ENCODE measurements at regions not wholly inside any gene's neighbourhood (a gene's known extent, or its start where the extent isn't known, plus 50 kb on each side); places are given as distances from the start of the nearest gene placed in this dataset.

DNA sequence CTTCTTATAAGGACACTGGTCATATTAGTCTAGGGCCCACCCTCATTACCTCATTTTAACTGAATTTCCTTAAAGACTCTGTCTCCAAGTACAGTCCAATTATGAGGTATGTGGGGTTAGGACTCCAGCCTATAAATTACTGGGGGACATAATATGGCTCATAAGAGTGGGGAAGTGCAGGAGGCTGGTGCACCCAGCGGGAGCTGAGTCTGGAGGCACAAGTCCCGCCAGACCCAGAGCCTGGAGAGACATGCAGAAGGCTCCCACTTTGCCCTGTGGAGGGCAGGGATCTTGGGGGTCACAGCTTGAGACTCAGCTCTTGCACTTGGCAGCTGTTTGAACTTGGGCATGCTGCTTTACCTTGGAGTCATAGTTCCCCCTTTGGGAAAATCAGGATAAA is 250.4 kb downstream of the RHOU start:
- DNase-seq = no peak
- no peaks in the 10 kb centered on the region for H3K27me3 Mint-ChIP-seq
- H3K4me3 Mint-ChIP-seq = no peak overlapping the region
- no peaks in the 10 kb centered on the region for H3K9me3 Mint-ChIP-seq
- intact Hi-C loops (cut with micrococcal nuclease) = no loop called here
- peaks cover 3% of the 10 kb centered on the region for H3K4me1 Mint-ChIP-seq
- H3K36me3 Mint-ChIP-seq (ENCODE audit: low read depth) = no peaks in the 10 kb centered on the region
- H3K27ac Mint-ChIP-seq = no peak overlapping the region

- H3K27me3 Mint-ChIP-seq = no peaks in the 10 kb centered on the region
- H3K36me3 Mint-ChIP-seq (ENCODE audit: low read depth) = no peaks in the 10 kb centered on the region
- H3K4me3 Mint-ChIP-seq = no peak overlapping the region
- H3K4me1 Mint-ChIP-seq = peaks cover 3% of the 10 kb centered on the region
- intact Hi-C loops (cut with micrococcal nuclease) = no loop called here
- H3K27ac Mint-ChIP-seq = no peak overlapping the region
- no peaks in the 10 kb centered on the region for H3K9me3 Mint-ChIP-seq
- no peak for DNase-seq
Observed at GRCh38 chr1:228986093-228986904, 251.0 kb downstream of the RHOU start.

DNA sequence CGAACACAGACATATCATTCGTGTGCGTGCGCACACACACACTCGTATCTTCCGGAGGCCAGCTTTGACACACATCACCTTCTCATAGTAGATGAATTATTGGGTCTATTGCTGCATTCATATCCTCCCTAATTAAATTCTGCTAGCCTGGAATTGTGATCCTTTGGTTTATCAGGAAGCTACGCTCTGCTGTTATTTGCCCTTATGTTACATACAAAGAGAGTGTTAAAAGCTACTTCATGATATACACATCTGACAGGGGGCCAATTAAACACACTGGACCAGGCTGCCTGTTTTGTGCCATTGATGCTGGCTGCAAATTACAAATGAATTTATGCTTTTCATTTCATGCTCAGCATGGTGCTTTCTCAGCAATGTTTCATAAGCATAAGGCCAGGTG is 252.0 kb downstream of the RHOU start:
- Mint-ChIP-seq H3K27me3 (no peaks in the 10 kb centered on the region), H3K9me3 (no peaks in the 10 kb centered on the region), H3K27ac (no peak overlapping the region), H3K36me3 (ENCODE audit: low read depth) (no peaks in the 10 kb centered on the region), H3K4me1 (peaks cover 3% of the 10 kb centered on the region), H3K4me3 (no peak overlapping the region)
- intact Hi-C loops (cut with micrococcal nuclease) = no loop called here
- no peak for DNase-seq

DNA sequence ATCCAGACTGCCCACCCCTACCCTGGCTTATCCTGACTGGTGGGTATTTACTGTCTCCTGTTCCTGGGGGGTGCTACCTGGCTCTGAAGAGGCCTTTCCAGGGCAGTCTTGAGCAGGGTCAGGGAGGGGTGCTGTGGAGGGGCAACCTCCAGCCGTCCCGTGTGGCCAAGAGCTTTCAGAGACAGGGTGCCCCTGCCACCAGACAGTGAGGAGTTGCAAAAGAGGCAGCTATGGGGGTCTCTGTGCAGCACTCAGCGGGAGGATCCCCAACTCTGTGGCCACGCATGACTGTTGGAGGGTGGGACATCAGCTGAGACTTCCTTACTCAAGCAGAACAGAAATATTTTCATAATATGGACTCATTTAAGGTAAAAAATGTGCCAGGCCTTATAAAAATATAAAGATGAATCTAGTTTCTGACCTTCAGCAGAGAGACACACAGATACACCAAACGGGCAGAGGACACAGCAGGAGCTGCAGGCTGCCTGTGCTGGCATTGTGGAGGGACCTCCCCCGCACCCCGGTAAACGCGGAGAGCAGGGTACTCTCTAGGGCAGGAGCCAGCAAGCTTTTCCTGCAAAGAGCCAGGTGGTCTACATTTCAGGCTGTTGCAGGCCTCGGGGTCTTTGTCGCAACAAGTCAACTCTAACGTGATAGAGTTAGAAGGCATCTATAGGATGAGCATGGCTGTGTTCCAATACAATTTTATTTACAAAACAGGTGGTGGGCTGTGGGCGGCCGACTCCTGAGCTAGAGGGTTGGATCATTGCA is 252.6 kb downstream of the RHOU start:
- no peak overlapping the region for H3K4me3 Mint-ChIP-seq
- peaks cover 3% of the 10 kb centered on the region for H3K4me1 Mint-ChIP-seq
- no peaks in the 10 kb centered on the region for H3K9me3 Mint-ChIP-seq
- H3K36me3 Mint-ChIP-seq (ENCODE audit: low read depth) = no peaks in the 10 kb centered on the region
- intact Hi-C loops (cut with micrococcal nuclease) = no loop called here
- DNase-seq = no peak
- no peak overlapping the region for H3K27ac Mint-ChIP-seq
- H3K27me3 Mint-ChIP-seq = peaks cover 3% of the 10 kb centered on the region

GRCh38 chr1:228988664-228989063 is 253.4 kb downstream of the RHOU start:
- Mint-ChIP-seq H3K36me3 (ENCODE audit: low read depth) (no peaks in the 10 kb centered on the region), H3K9me3 (no peaks in the 10 kb centered on the region), H3K4me1 (peaks cover 3% of the 10 kb centered on the region), H3K4me3 (no peak overlapping the region), H3K27ac (no peak overlapping the region), H3K27me3 (peaks cover 8% of the 10 kb centered on the region)
- intact Hi-C loops (cut with micrococcal nuclease) = no loop called here
- DNase-seq = no peak

DNA sequence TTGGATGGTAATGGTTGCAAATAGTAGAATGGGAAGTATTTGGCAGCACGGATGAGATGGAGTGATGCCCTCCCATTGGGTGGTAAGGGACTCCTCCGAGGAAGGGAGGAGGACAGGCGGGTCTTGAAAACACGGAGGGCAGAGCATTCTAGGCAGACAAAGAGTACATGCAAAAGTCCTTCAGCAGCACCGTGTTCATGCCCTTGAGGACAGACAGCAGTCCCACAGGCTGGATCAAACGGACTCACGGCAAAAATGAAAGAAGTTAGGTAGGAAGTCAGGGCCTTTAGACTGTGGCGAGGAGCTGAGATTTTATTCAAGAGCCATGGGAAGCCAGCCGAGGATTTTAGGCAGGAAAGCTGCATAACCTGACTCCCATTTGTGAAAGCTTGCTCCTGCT is 253.9 kb downstream of the RHOU start:
- no peak for DNase-seq
- H3K9me3 Mint-ChIP-seq = no peaks in the 10 kb centered on the region
- peaks cover 3% of the 10 kb centered on the region for H3K4me1 Mint-ChIP-seq
- H3K27ac Mint-ChIP-seq = no peak overlapping the region
- H3K36me3 Mint-ChIP-seq (ENCODE audit: low read depth) = no peaks in the 10 kb centered on the region
- intact Hi-C loops (cut with micrococcal nuclease) = no loop called here
- H3K27me3 Mint-ChIP-seq = peaks cover 12% of the 10 kb centered on the region
- no peak overlapping the region for H3K4me3 Mint-ChIP-seq

- H3K27ac Mint-ChIP-seq = no peak overlapping the region
Observed at GRCh38 chr1:228989676-228989991, 254.4 kb downstream of the RHOU start.

DNA sequence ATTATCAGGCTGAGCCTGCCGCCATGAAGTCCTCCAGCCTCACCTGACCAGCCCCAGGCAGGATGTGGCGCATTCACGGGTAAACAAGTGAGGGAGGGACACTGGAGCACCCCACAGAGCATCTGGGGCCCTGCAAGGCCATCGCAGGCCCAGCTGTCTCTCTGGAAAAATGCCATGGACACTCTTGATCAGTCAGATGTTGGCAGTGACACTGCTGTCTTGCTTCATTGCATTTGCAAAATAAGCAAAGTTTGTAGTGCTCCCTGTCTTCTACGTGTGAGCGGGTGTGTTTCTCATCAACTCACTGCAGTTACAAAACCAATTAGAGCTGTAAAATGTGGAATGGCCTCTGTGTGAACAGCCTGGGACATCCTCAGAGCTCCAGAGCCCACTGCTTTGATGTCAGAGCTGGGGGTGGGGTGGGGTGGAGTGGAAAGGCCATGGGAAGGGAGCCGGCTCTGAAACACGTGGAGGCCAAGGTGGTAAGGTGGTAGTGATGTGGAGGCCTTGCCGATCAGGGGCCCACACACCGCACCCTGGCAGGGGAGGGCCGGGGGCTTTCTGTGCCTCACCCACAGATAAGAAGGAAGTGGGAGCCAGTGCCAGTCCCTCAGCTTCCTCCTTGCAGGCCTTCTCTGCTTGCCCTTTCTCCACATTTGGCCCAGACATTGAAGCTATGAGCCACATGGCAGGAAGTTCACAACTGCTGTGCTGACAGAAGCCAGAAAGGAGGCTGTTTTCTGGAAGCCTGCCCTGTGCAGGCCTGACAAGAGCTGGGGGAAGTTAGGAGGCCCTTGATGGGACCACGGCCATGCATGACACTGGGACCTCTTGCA is 254.9 kb downstream of the RHOU start:
- Mint-ChIP-seq H3K36me3 (ENCODE audit: low read depth) (no peaks in the 10 kb centered on the region), H3K4me3 (no peak overlapping the region), H3K27me3 (peaks cover 22% of the 10 kb centered on the region), H3K4me1 (peaks cover 3% of the 10 kb centered on the region), H3K27ac (no peak overlapping the region), H3K9me3 (no peaks in the 10 kb centered on the region)
- no peak for DNase-seq
- intact Hi-C loops (cut with micrococcal nuclease) = no loop called here

More at GRCh38 chr1:228989676-228989991, 254.4 kb downstream of the RHOU start:
- Mint-ChIP-seq H3K4me1 (peaks cover 3% of the 10 kb centered on the region), H3K27me3 (peaks cover 16% of the 10 kb centered on the region), H3K9me3 (no peaks in the 10 kb centered on the region), H3K4me3 (no peak overlapping the region), H3K36me3 (ENCODE audit: low read depth) (no peaks in the 10 kb centered on the region)
- no peak for DNase-seq
- intact Hi-C loops (cut with micrococcal nuclease) = no loop called here

DNA sequence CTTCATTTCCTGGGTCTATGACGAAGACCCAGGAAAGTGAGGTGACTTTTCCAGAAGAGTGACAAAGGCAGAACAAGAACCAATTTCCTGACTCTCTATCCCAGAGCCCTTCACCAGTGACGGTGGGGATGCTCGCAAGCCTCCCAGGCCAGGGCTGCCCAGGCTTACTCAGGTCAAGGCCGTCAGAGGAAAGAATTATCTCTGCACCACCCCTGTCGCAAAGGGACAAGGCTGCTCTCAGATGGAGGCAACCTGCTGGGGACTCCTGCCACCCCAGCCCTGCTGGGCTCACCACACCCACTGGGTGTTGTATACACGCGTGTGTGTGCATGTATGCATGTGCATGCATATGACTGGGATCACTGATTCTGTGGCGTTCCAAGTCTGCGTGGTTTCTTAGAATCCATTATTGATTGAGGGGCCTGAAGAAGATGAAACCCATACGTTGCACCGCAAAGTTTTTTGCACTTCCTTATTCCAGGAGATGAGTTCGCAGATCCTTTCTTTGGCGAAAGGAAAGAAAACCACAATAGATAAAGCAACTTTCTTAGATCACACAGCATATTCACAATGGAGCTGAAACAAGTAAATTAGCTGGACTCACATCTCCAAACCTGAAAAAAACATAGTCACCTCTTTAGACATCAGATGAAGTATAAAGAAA is 255.8 kb downstream of the RHOU start:
- no peak for DNase-seq
- no peaks in the 10 kb centered on the region for H3K9me3 Mint-ChIP-seq
- intact Hi-C loops (cut with micrococcal nuclease) = no loop called here
- no peak overlapping the region for H3K27ac Mint-ChIP-seq
- H3K4me3 Mint-ChIP-seq = no peak overlapping the region
- peaks cover 28% of the 10 kb centered on the region for H3K27me3 Mint-ChIP-seq
- no peaks in the 10 kb centered on the region for H3K36me3 Mint-ChIP-seq (ENCODE audit: low read depth)
- peaks cover 3% of the 10 kb centered on the region for H3K4me1 Mint-ChIP-seq

GRCh38 chr1:228992044-228992443 is 256.8 kb downstream of the RHOU start:
- Mint-ChIP-seq H3K4me3 (no peak overlapping the region), H3K4me1 (peaks cover 3% of the 10 kb centered on the region), H3K36me3 (ENCODE audit: low read depth) (no peaks in the 10 kb centered on the region), H3K27me3 (peaks cover 28% of the 10 kb centered on the region), H3K27ac (no peak overlapping the region), H3K9me3 (no peaks in the 10 kb centered on the region)
- no peak for DNase-seq
- intact Hi-C loops (cut with micrococcal nuclease) = no loop called here

GRCh38 chr1:228992907-228993535 is 257.7 kb downstream of the RHOU start:
- Mint-ChIP-seq H3K27me3 (peaks cover 28% of the 10 kb centered on the region), H3K36me3 (ENCODE audit: low read depth) (no peaks in the 10 kb centered on the region), H3K4me1 (peaks cover 3% of the 10 kb centered on the region), H3K4me3 (no peak overlapping the region), H3K9me3 (no peaks in the 10 kb centered on the region), H3K27ac (no peak overlapping the region)
- intact Hi-C loops (cut with micrococcal nuclease) = no loop called here
- DNase-seq = no peak

- H3K9me3 Mint-ChIP-seq = no peaks in the 10 kb centered on the region
- no peak for DNase-seq
- no peaks in the 10 kb centered on the region for H3K4me1 Mint-ChIP-seq
- intact Hi-C loops (cut with micrococcal nuclease) = no loop called here
- no peak overlapping the region for H3K27ac Mint-ChIP-seq
- no peaks in the 10 kb centered on the region for H3K36me3 Mint-ChIP-seq (ENCODE audit: low read depth)
- H3K4me3 Mint-ChIP-seq = no peak overlapping the region
- H3K27me3 Mint-ChIP-seq = peaks cover 28% of the 10 kb centered on the region
Observed at GRCh38 chr1:228994676-228995594, 259.7 kb downstream of the RHOU start.

All from activated CD4-positive, alpha-beta T cell treated with anti-CD3 and anti-CD28 coated beads, Interleukin-2, amount 10 ng/mL, durations not matched to agents 24 days and 14 days (primary cell).